HG02623 (cell line): ENCODE measurements at regions not wholly inside any gene's neighbourhood (a gene's known extent, or its start where the extent isn't known, plus 50 kb on each side); places are given as distances from the start of the nearest gene placed in this dataset.

Source experiments
- ATAC-seq: cut with Tn5 transposase; IDR thresholded peaks from one replicate; pipeline ENCODE4 v1.9.1; 2021; ENCODE audit warnings: moderate library complexity; ENCODE audit not compliant: unreplicated experiment

- ATAC-seq, result no peak
Measured at GRCh38 chr11:86120807-86121206, 51.9 kb upstream of the PICALM start.

- no peak for ATAC-seq
Measured at GRCh38 chr11:86119906-86120305, 51.0 kb upstream of the PICALM start.

GRCh38 chr11:86119077-86119476 lies 50.2 kb upstream of the PICALM start:
- no peak for ATAC-seq
